Naive thymus-derived CD4-positive, alpha-beta T cell (primary cell): ENCODE measurements at regions not wholly inside any gene's neighbourhood (a gene's known extent, or its start where the extent isn't known, plus 50 kb on each side); places are given as distances from the start of the nearest gene placed in this dataset.

Experiments
- ATAC-seq: fragments of 150-1000 bp; cut with Tn5 transposase; 2 replicates; pipeline ENCODE4 v1.10.0; 2021; ENCODE audit warnings: mild to moderate bottlenecking, moderate library complexity
- CTCF ChIA-PET: fragments of 350-600 bp; sonication (Branson Sonifier 250); formaldehyde crosslinking; loops from one replicate; lab custom pipeline; 2021; ENCODE audit warnings: antibody characterized with exemption; lab: Charles Lee
- POLR2A ChIA-PET: fragments of 350-600 bp; sonication (Branson Sonifier 250); formaldehyde crosslinking; loops from one replicate; lab custom pipeline; 2021; ENCODE audit warnings: antibody characterized with exemption, inconsistent platforms; lab: Charles Lee
- DNase-seq, 9 donors: peaks; one replicate each; pipeline versions ENCODE4 v3.0.0 to v3.0.0-alpha.2; 2020 to 2022; ENCODE audit warnings: mixed read lengths in 1 of 9
- H3K27ac ChIP-seq: one replicate; pipeline ENCODE4 v1.7.0; 2013; ENCODE audit warnings: mild to moderate bottlenecking, low read depth, low read length, moderate library complexity
- H3K27me3 ChIP-seq, 2 donors: one replicate each; pipeline ENCODE4 v1.7.0; 2013; ENCODE audit warnings: low read length in 2 of 2, mild to moderate bottlenecking in 2 of 2, moderate library complexity in 2 of 2; ENCODE audit not compliant: control insufficient read depth in 2 of 2, insufficient read depth in 2 of 2
- H3K36me3 ChIP-seq, 3 experiments: 1 replicate in 2 of 3; 2 replicates in 1 of 3; pipeline ENCODE4 v1.7.0; 2013; ENCODE audit warnings: low read length in 3 of 3, mild to moderate bottlenecking in 3 of 3, moderate library complexity in 1 of 3; ENCODE audit not compliant: insufficient read depth in 3 of 3, control insufficient read depth in 2 of 3
- H3K4me1 ChIP-seq, 2 donors: one replicate each; pipeline ENCODE4 v1.7.0; 2013; ENCODE audit warnings: low read length in 2 of 2, mild to moderate bottlenecking in 2 of 2, moderate library complexity in 1 of 2; ENCODE audit not compliant: control insufficient read depth in 2 of 2, insufficient read depth in 2 of 2
- H3K4me3 ChIP-seq: 2 replicates; pipeline ENCODE4 v1.7.0; 2013; ENCODE audit warnings: mild to moderate bottlenecking, low read length
- H3K9me3 ChIP-seq, 3 experiments: 1 replicate in 2 of 3; 2 replicates in 1 of 3; pipeline ENCODE4 v1.7.0; 2013; ENCODE audit warnings: low read length in 3 of 3; ENCODE audit not compliant: control insufficient read depth in 2 of 3
- H3K27ac Mint-ChIP-seq, 9 donors: one replicate each; pipeline ENCODE4 v1.8.0; 2020 to 2022; ENCODE audit warnings: mixed read lengths in 9 of 9, mild to moderate bottlenecking in 8 of 9, moderate library complexity in 5 of 9, inconsistent platforms in 2 of 9
- H3K27me3 Mint-ChIP-seq, 5 donors: one replicate each; pipeline ENCODE4 v1.8.0; 2021 to 2022; ENCODE audit warnings: mixed read lengths in 5 of 5, mild to moderate bottlenecking in 1 of 5
- H3K36me3 Mint-ChIP-seq, 5 donors: one replicate each; pipeline ENCODE4 v1.8.0; 2020 to 2022; ENCODE audit warnings: mixed read lengths in 5 of 5, mild to moderate bottlenecking in 3 of 5, inconsistent platforms in 1 of 5
- H3K4me1 Mint-ChIP-seq, 7 donors: one replicate each; pipeline ENCODE4 v1.8.0; 2020 to 2022; ENCODE audit warnings: mixed read lengths in 7 of 7, mild to moderate bottlenecking in 3 of 7, inconsistent platforms in 1 of 7
- H3K4me3 Mint-ChIP-seq, 10 donors: one replicate each; pipeline ENCODE4 v1.8.0; 2020 to 2022; ENCODE audit warnings: mild to moderate bottlenecking in 10 of 10, mixed read lengths in 10 of 10, moderate library complexity in 6 of 10, inconsistent platforms in 2 of 10
- H3K9me3 Mint-ChIP-seq, 11 donors: one replicate each; pipeline ENCODE4 v1.8.0; 2020 to 2022; ENCODE audit warnings: mixed read lengths in 11 of 11, mild to moderate bottlenecking in 4 of 11, inconsistent platforms in 1 of 11, moderate library complexity in 1 of 11
- intact Hi-C, 2 donors: fragments of 100-400 bp; cut with micrococcal nuclease; formaldehyde crosslinking; loops; one replicate each; pipeline ENCODE4 v1.15.1; 2023

- Histone ChIP-seq H3K27ac (no peak overlapping the region), H3K36me3 (no peaks in the 10 kb centered on the region), H3K4me3 (no peak overlapping the region), H3K4me1 (no peaks in the 10 kb centered on the region), H3K9me3 (no peaks in the 10 kb centered on the region), H3K27me3 (no peaks in the 10 kb centered on the region)
- ATAC-seq = no peak
- Mint-ChIP-seq H3K27ac (no peak overlapping the region), H3K4me3 (no peak overlapping the region), H3K36me3 (no peaks in the 10 kb centered on the region), H3K9me3 (peaks cover 0 to 2% (median 0%) of the 10 kb centered on the region in 11 donors), H3K27me3 (peaks cover 0 to 26% (median 19%) of the 10 kb centered on the region in 5 donors), H3K4me1 (no peaks in the 10 kb centered on the region)
- DNase-seq = no peak
- intact Hi-C loops = no loop called here
- ChIA-PET CTCF (no interaction called here), POLR2A (no interaction called here)
Measured at GRCh38 chr3:81861593-81861992, 100.1 kb upstream of the GBE1 start.

DNA sequence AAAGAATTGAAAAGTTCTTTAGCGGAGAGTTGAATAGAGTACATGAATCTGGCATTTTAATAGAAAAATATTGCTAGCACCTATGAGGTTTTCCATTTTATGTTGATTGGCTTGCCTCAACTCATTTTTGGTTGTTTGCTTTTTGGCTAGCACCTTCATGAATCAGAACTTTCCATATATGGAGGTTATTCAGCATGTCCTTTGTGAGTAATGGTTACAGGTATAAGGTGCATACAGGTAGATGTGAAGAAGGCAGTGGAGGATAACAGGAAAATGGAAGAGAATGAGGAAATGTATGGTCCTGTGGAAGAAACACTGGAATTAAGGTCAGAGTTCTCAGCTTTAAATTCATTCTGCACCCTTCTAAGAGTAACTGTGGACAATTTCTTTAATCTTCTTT lies 98.1 kb upstream of the GBE1 start:
- CTCF ChIA-PET = no interaction called here
- H3K4me1 Mint-ChIP-seq = no peaks in the 10 kb centered on the region
- no peak overlapping the region for H3K27ac Mint-ChIP-seq
- ATAC-seq (no peak), DNase-seq (no peak)
- POLR2A ChIA-PET = no interaction called here
- no peaks in the 10 kb centered on the region for H3K36me3 Mint-ChIP-seq
- Histone ChIP-seq H3K9me3 (no peaks in the 10 kb centered on the region), H3K36me3 (no peaks in the 10 kb centered on the region), H3K27me3 (no peaks in the 10 kb centered on the region), H3K27ac (no peak overlapping the region), H3K4me3 (no peak overlapping the region), H3K4me1 (no peaks in the 10 kb centered on the region)
- H3K27me3 Mint-ChIP-seq = peaks cover 0 to 17% (median 10%) of the 10 kb centered on the region in 5 donors
- no peak overlapping the region for H3K4me3 Mint-ChIP-seq
- intact Hi-C loops = no loop called here
- H3K9me3 Mint-ChIP-seq = peaks cover 0 to 2% (median 0%) of the 10 kb centered on the region in 11 donors

- POLR2A ChIA-PET = no interaction called here
- no peak overlapping the region for H3K4me3 Mint-ChIP-seq
- no peaks in the 10 kb centered on the region for H3K4me1 Mint-ChIP-seq
- no peaks in the 10 kb centered on the region for H3K36me3 ChIP-seq
- H3K4me1 ChIP-seq = no peaks in the 10 kb centered on the region
- no peaks in the 10 kb centered on the region for H3K9me3 Mint-ChIP-seq
- CTCF ChIA-PET = no interaction called here
- DNase-seq (no peak), ATAC-seq (no peak)
- H3K9me3 ChIP-seq = no peaks in the 10 kb centered on the region
- no peak overlapping the region for H3K27ac ChIP-seq
- peaks cover 0 to 8% (median 0%) of the 10 kb centered on the region in 5 donors for H3K27me3 Mint-ChIP-seq
- no peaks in the 10 kb centered on the region for H3K36me3 Mint-ChIP-seq
- no peaks in the 10 kb centered on the region for H3K27me3 ChIP-seq
- H3K4me3 ChIP-seq = no peak overlapping the region
- H3K27ac Mint-ChIP-seq = no peak overlapping the region
- intact Hi-C loops = no loop called here
Measured at GRCh38 chr3:81853431-81853830, 92.0 kb upstream of the GBE1 start.

DNA sequence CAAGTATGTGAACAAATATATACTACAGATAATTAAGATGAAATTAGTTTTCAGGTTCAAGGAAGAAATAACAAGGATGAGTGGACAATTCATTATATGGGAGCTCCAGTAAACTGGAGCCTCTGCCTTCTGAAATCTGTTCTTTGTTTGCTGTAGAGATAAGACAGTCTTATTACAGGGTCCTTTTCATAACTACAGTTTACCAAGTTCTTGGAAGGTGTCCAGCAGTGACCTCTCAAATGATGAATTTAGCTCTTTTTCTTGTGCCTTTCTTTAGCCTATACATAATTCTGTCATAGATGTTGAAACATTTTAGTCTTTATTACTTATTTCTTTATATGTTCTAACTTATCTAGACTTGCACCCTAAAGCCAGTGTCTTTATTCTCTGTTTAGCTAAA lies 89.7 kb upstream of the GBE1 start:
- H3K36me3 Mint-ChIP-seq = no peaks in the 10 kb centered on the region
- H3K27me3 Mint-ChIP-seq = peaks cover 0 to 8% (median 0%) of the 10 kb centered on the region in 5 donors
- Histone ChIP-seq H3K27me3 (no peaks in the 10 kb centered on the region), H3K27ac (no peak overlapping the region), H3K4me1 (no peaks in the 10 kb centered on the region), H3K4me3 (no peak overlapping the region), H3K9me3 (no peaks in the 10 kb centered on the region), H3K36me3 (no peaks in the 10 kb centered on the region)
- no peak for ATAC-seq
- ChIA-PET CTCF (no interaction called here), POLR2A (no interaction called here)
- no peaks in the 10 kb centered on the region for H3K4me1 Mint-ChIP-seq
- intact Hi-C loops = no loop called here
- H3K27ac Mint-ChIP-seq = no peak overlapping the region
- DNase-seq = no peak
- no peaks in the 10 kb centered on the region for H3K9me3 Mint-ChIP-seq
- H3K4me3 Mint-ChIP-seq = no peak overlapping the region

DNA sequence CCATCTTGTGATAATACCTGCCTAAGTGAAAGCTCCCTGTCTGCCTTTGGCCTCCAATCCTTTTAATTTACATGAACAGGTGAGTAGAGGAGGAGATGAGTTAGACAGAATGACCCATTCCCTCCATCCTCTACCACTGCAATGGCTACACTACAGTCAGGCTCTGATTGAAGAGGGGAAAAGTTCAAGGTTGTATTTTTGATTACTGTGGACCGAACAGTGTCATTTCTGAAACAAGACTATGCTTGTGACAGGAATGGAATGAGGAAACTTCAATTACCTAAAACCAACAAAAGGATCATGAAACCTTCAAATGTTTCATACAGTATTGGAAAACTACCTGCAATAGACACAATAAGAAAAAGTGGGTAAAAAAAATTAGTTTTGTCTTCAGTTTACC lies 85.5 kb upstream of the GBE1 start:
- no peaks in the 10 kb centered on the region for H3K4me1 Mint-ChIP-seq
- POLR2A ChIA-PET = no interaction called here
- H3K9me3 Mint-ChIP-seq = no peaks in the 10 kb centered on the region
- CTCF ChIA-PET = no interaction called here
- Histone ChIP-seq H3K4me3 (no peak overlapping the region), H3K27ac (no peak overlapping the region), H3K36me3 (no peaks in the 10 kb centered on the region), H3K9me3 (no peaks in the 10 kb centered on the region), H3K27me3 (no peaks in the 10 kb centered on the region), H3K4me1 (no peaks in the 10 kb centered on the region)
- peaks cover 0 to 6% (median 0%) of the 10 kb centered on the region in 5 donors for H3K27me3 Mint-ChIP-seq
- no peak overlapping the region for H3K4me3 Mint-ChIP-seq
- no peaks in the 10 kb centered on the region for H3K36me3 Mint-ChIP-seq
- H3K27ac Mint-ChIP-seq = no peak overlapping the region
- no peak for DNase-seq
- intact Hi-C loops = no loop called here
- ATAC-seq = no peak

GRCh38 chr3:81841540-81841939 lies 80.1 kb upstream of the GBE1 start:
- no peaks in the 10 kb centered on the region for H3K36me3 Mint-ChIP-seq

GRCh38 chr3:81839504-81840094 lies 78.2 kb upstream of the GBE1 start:
- POLR2A ChIA-PET = interaction anchor here (0.6 kb wide), 1 partner anchor 10 kb away, joined by 5 read pairs; no protein-coding TSS in a partner anchor
- H3K36me3 ChIP-seq = no peaks in the 10 kb centered on the region

More at GRCh38 chr3:81841540-81841939, 80.1 kb upstream of the GBE1 start:
- peaks cover 0 to 9% (median 0%) of the 10 kb centered on the region in 5 donors for H3K27me3 Mint-ChIP-seq
- no peak overlapping the region for H3K27ac Mint-ChIP-seq
- DNase-seq (no peak), ATAC-seq (no peak)
- POLR2A ChIA-PET = no interaction called here
- no peaks in the 10 kb centered on the region for H3K36me3 ChIP-seq
- no peak overlapping the region for H3K27ac ChIP-seq
- no peaks in the 10 kb centered on the region for H3K27me3 ChIP-seq
- H3K4me1 ChIP-seq = no peaks in the 10 kb centered on the region
- H3K4me3 Mint-ChIP-seq = no peak overlapping the region
- H3K9me3 ChIP-seq = no peaks in the 10 kb centered on the region
- H3K4me3 ChIP-seq = no peak overlapping the region
- no peaks in the 10 kb centered on the region for H3K9me3 Mint-ChIP-seq
- intact Hi-C loops = no loop called here
- CTCF ChIA-PET = no interaction called here
- peaks cover 0 to 2% (median 0%) of the 10 kb centered on the region in 7 donors for H3K4me1 Mint-ChIP-seq

More at GRCh38 chr3:81839504-81840094, 78.2 kb upstream of the GBE1 start:
- Histone ChIP-seq H3K27me3 (no peaks in the 10 kb centered on the region), H3K27ac (no peak overlapping the region), H3K4me3 (no peak overlapping the region), H3K4me1 (no peaks in the 10 kb centered on the region), H3K9me3 (no peaks in the 10 kb centered on the region)
- CTCF ChIA-PET = no interaction called here
- peaks cover 0 to 2% (median 0%) of the 10 kb centered on the region in 7 donors for H3K4me1 Mint-ChIP-seq
- peaks cover 0 to 6% (median 0%) of the 10 kb centered on the region in 11 donors for H3K9me3 Mint-ChIP-seq
- H3K4me3 Mint-ChIP-seq = no peak overlapping the region
- no peak for DNase-seq
- H3K27ac Mint-ChIP-seq = no peak overlapping the region
- intact Hi-C loops = no loop called here
- ATAC-seq = no peak
- H3K27me3 Mint-ChIP-seq = peaks cover 0 to 19% (median 5%) of the 10 kb centered on the region in 5 donors
- H3K36me3 Mint-ChIP-seq = no peaks in the 10 kb centered on the region
